ENCODE measurements at regions not wholly inside any gene's neighbourhood (a gene's known extent, or its start where the extent isn't known, plus 50 kb on each side); places are given as distances from the start of the nearest gene placed in this dataset.

- no peak overlapping the region for H3K27ac Mint-ChIP-seq
- DNase-seq (ENCODE audit: low spot score), result no peak
- H3K36me3 Mint-ChIP-seq (ENCODE audit: low read depth), result no peaks in the 10 kb centered on the region
- H3K4me1 Mint-ChIP-seq, result no peaks in the 10 kb centered on the region
- H4K20me1 ChIP-seq (replicated peaks; ENCODE audit: insufficient read depth), result no peaks in the 10 kb centered on the region
- H3K79me2 ChIP-seq (replicated peaks; ENCODE audit: insufficient read depth), result no peaks in the 10 kb centered on the region
- no peaks in the 10 kb centered on the region for H3K27me3 ChIP-seq (ENCODE audit: insufficient read depth)
- no peaks in the 10 kb centered on the region for H3K9me2 ChIP-seq (ENCODE audit: insufficient read depth)
- H3K9me3 Mint-ChIP-seq, result peaks cover 67% of the 10 kb centered on the region
- H3K4me2 ChIP-seq, result no peak overlapping the region
- H2AFZ ChIP-seq, result no peak overlapping the region
- H3K4me3 Mint-ChIP-seq, result no peak overlapping the region
- H3K4me3 ChIP-seq, result no peak overlapping the region
- TF ChIP-seq, protein P1, sequence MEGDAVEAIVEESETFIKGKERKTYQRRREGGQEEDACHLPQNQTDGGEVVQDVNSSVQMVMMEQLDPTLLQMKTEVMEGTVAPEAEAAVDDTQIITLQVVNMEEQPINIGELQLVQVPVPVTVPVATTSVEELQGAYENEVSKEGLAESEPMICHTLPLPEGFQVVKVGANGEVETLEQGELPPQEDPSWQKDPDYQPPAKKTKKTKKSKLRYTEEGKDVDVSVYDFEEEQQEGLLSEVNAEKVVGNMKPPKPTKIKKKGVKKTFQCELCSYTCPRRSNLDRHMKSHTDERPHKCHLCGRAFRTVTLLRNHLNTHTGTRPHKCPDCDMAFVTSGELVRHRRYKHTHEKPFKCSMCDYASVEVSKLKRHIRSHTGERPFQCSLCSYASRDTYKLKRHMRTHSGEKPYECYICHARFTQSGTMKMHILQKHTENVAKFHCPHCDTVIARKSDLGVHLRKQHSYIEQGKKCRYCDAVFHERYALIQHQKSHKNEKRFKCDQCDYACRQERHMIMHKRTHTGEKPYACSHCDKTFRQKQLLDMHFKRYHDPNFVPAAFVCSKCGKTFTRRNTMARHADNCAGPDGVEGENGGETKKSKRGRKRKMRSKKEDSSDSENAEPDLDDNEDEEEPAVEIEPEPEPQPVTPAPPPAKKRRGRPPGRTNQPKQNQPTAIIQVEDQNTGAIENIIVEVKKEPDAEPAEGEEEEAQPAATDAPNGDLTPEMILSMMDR (conservative IDR thresholded peaks at IDR 0.05; ENCODE audit: low read depth in 2 of 2), result no peak
- TF ChIP-seq POLR2AphosphoS5 (IDR thresholded peaks at IDR 0.05; ENCODE audit: low read depth) (no peak), CREB1 (CRISPR knock-in tag; IDR thresholded peaks at IDR 0.05; ENCODE audit: low read depth) (no peak), EZH2phosphoT487 (IDR thresholded peaks at IDR 0.05; ENCODE audit: unreplicated experiment) (no peak), STAT1 (IDR thresholded peaks at IDR 0.05; ENCODE audit: unreplicated experiment) (no peak), ZNF331 (CRISPR knock-in tag; IDR thresholded peaks at IDR 0.05; ENCODE audit: low read depth) (no peak), JUNB (IDR thresholded peaks at IDR 0.05; ENCODE audit: unreplicated experiment) (no peak), NANOG (IDR thresholded peaks at IDR 0.05; ENCODE audit: borderline replicate concordance) (no peak), EZH2 (IDR thresholded peaks at IDR 0.05; ENCODE audit: low read depth, unreplicated experiment) (no peak), ZNF114 (CRISPR knock-in tag; IDR thresholded peaks at IDR 0.05) (no peak)
- TF ChIP-seq, protein P2, sequence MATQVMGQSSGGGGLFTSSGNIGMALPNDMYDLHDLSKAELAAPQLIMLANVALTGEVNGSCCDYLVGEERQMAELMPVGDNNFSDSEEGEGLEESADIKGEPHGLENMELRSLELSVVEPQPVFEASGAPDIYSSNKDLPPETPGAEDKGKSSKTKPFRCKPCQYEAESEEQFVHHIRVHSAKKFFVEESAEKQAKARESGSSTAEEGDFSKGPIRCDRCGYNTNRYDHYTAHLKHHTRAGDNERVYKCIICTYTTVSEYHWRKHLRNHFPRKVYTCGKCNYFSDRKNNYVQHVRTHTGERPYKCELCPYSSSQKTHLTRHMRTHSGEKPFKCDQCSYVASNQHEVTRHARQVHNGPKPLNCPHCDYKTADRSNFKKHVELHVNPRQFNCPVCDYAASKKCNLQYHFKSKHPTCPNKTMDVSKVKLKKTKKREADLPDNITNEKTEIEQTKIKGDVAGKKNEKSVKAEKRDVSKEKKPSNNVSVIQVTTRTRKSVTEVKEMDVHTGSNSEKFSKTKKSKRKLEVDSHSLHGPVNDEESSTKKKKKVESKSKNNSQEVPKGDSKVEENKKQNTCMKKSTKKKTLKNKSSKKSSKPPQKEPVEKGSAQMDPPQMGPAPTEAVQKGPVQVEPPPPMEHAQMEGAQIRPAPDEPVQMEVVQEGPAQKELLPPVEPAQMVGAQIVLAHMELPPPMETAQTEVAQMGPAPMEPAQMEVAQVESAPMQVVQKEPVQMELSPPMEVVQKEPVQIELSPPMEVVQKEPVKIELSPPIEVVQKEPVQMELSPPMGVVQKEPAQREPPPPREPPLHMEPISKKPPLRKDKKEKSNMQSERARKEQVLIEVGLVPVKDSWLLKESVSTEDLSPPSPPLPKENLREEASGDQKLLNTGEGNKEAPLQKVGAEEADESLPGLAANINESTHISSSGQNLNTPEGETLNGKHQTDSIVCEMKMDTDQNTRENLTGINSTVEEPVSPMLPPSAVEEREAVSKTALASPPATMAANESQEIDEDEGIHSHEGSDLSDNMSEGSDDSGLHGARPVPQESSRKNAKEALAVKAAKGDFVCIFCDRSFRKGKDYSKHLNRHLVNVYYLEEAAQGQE (IDR thresholded peaks at IDR 0.05; ENCODE audit: unreplicated experiment), result no peak
- TF ChIP-seq, protein P3, sequence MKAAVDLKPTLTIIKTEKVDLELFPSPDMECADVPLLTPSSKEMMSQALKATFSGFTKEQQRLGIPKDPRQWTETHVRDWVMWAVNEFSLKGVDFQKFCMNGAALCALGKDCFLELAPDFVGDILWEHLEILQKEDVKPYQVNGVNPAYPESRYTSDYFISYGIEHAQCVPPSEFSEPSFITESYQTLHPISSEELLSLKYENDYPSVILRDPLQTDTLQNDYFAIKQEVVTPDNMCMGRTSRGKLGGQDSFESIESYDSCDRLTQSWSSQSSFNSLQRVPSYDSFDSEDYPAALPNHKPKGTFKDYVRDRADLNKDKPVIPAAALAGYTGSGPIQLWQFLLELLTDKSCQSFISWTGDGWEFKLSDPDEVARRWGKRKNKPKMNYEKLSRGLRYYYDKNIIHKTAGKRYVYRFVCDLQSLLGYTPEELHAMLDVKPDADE (IDR thresholded peaks at IDR 0.05), result no peak
- TF ChIP-seq, protein P4, sequence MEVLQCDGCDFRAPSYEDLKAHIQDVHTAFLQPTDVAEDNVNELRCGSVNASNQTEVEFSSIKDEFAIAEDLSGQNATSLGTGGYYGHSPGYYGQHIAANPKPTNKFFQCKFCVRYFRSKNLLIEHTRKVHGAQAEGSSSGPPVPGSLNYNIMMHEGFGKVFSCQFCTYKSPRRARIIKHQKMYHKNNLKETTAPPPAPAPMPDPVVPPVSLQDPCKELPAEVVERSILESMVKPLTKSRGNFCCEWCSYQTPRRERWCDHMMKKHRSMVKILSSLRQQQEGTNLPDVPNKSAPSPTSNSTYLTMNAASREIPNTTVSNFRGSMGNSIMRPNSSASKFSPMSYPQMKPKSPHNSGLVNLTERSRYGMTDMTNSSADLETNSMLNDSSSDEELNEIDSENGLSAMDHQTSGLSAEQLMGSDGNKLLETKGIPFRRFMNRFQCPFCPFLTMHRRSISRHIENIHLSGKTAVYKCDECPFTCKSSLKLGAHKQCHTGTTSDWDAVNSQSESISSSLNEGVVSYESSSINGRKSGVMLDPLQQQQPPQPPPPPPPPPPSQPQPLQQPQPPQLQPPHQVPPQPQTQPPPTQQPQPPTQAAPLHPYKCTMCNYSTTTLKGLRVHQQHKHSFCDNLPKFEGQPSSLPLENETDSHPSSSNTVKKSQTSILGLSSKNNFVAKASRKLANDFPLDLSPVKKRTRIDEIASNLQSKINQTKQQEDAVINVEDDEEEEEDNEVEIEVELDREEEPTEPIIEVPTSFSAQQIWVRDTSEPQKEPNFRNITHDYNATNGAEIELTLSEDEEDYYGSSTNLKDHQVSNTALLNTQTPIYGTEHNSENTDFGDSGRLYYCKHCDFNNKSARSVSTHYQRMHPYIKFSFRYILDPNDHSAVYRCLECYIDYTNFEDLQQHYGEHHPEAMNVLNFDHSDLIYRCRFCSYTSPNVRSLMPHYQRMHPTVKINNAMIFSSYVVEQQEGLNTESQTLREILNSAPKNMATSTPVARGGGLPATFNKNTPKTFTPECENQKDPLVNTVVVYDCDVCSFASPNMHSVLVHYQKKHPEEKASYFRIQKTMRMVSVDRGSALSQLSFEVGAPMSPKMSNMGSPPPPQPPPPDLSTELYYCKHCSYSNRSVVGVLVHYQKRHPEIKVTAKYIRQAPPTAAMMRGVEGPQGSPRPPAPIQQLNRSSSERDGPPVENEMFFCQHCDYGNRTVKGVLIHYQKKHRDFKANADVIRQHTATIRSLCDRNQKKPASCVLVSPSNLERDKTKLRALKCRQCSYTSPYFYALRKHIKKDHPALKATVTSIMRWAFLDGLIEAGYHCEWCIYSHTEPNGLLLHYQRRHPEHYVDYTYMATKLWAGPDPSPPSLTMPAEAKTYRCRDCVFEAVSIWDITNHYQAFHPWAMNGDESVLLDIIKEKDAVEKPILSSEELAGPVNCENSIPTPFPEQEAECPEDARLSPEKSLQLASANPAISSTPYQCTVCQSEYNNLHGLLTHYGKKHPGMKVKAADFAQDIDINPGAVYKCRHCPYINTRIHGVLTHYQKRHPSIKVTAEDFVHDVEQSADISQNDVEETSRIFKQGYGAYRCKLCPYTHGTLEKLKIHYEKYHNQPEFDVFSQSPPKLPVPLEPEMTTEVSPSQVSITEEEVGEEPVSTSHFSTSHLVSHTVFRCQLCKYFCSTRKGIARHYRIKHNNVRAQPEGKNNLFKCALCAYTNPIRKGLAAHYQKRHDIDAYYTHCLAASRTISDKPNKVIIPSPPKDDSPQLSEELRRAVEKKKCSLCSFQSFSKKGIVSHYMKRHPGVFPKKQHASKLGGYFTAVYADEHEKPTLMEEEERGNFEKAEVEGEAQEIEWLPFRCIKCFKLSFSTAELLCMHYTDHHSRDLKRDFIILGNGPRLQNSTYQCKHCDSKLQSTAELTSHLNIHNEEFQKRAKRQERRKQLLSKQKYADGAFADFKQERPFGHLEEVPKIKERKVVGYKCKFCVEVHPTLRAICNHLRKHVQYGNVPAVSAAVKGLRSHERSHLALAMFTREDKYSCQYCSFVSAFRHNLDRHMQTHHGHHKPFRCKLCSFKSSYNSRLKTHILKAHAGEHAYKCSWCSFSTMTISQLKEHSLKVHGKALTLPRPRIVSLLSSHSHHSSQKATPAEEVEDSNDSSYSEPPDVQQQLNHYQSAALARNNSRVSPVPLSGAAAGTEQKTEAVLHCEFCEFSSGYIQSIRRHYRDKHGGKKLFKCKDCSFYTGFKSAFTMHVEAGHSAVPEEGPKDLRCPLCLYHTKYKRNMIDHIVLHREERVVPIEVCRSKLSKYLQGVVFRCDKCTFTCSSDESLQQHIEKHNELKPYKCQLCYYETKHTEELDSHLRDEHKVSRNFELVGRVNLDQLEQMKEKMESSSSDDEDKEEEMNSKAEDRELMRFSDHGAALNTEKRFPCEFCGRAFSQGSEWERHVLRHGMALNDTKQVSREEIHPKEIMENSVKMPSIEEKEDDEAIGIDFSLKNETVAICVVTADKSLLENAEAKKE (CRISPR knock-in tag; IDR thresholded peaks at IDR 0.05), result no peak
- ATAC-seq, result no peak
- H3K27ac ChIP-seq (ENCODE audit: low read depth), result no peak overlapping the region
- no peaks in the 10 kb centered on the region for H3F3A ChIP-seq (replicated peaks; ENCODE audit: low read depth)
- 0 out of 2 replicates have a peak, but pooled peaks cover under 1% of the 10 kb centered on the region for H3K36me3 ChIP-seq (ENCODE audit: insufficient read depth)
- H3K4me1 ChIP-seq (ENCODE audit: insufficient read depth), result no peaks in the 10 kb centered on the region
- H3K27me3 Mint-ChIP-seq (ENCODE audit: insufficient read depth, low read depth, poor library complexity), result no peaks in the 10 kb centered on the region
Observed at GRCh38 chr21:24545807-24546361, 1061.4 kb downstream of the MRPL39 start.

Data from GM23338 (cell line).